GM23338 (cell line): ENCODE measurements at regions not wholly inside any gene's neighbourhood (a gene's known extent, or its start where the extent isn't known, plus 50 kb on each side); places are given as distances from the start of the nearest gene placed in this dataset.

Source experiments
- ATAC-seq: fragments of 200-7000 bp; cut with Tn5 transposase; 3 replicates; pipeline ENCODE4 v1.9.1; 2020
- DNase-seq: peaks from one replicate; pipeline ENCODE4 v3.0.0-alpha.2; 2015; ENCODE audit warnings: low spot score
- H2AFZ ChIP-seq: fragments of 200-600 bp; sonication (generic); 2 replicates; pipeline ENCODE4 v1.8.0; 2016; ENCODE audit warnings: antibody characterized with exemption, mild to moderate bottlenecking, moderate library complexity
- H3F3A ChIP-seq: fragments of 200-600 bp; sonication (generic); replicated peaks from 2 replicates; pipeline ENCODE4 v1.8.0; 2017; ENCODE audit warnings: antibody characterized with exemption, mixed run types, low read depth
- H3K27ac ChIP-seq: fragments of 200-600 bp; sonication (generic); 2 replicates; pipeline ENCODE4 v1.6.1; 2016; ENCODE audit warnings: low read depth
- H3K27me3 ChIP-seq: fragments of 200-600 bp; sonication (generic); 2 replicates; pipeline ENCODE4 v1.8.0; 2016; ENCODE audit warnings: mild to moderate bottlenecking, mixed run types, moderate library complexity; ENCODE audit not compliant: insufficient read depth
- H3K36me3 ChIP-seq: fragments of 200-600 bp; sonication (generic); 2 replicates; pipeline ENCODE4 v1.8.0; 2016; ENCODE audit warnings: mild to moderate bottlenecking; ENCODE audit not compliant: insufficient read depth
- H3K4me1 ChIP-seq: fragments of 200-600 bp; sonication (generic); 2 replicates; pipeline ENCODE4 v1.8.0; 2016; ENCODE audit warnings: mild to moderate bottlenecking, moderate library complexity; ENCODE audit not compliant: insufficient read depth
- H3K4me2 ChIP-seq: fragments of 200-600 bp; sonication (generic); 2 replicates; pipeline ENCODE4 v1.7.1; 2017; ENCODE audit warnings: mixed run types
- H3K4me3 ChIP-seq: fragments of 200-600 bp; sonication (generic); 2 replicates; pipeline ENCODE4 v1.6.1; 2016; ENCODE audit warnings: mixed run types
- H3K79me2 ChIP-seq: fragments of 200-600 bp; sonication (generic); replicated peaks from 2 replicates; pipeline ENCODE4 v1.8.0; 2017; ENCODE audit warnings: mild to moderate bottlenecking; ENCODE audit not compliant: insufficient read depth
- H3K9me2 ChIP-seq: fragments of 200-600 bp; sonication (generic); 2 replicates; pipeline ENCODE4 v1.8.0; 2017; ENCODE audit not compliant: insufficient read depth
- H4K20me1 ChIP-seq: fragments of 200-600 bp; sonication (generic); replicated peaks from 2 replicates; pipeline ENCODE4 v1.8.0; 2017; ENCODE audit warnings: mild to moderate bottlenecking; ENCODE audit not compliant: insufficient read depth
- H3K27ac Mint-ChIP-seq: 2 replicates; pipeline ENCODE4 v1.8.0; 2020; ENCODE audit warnings: inconsistent platforms, mild to moderate bottlenecking, moderate library complexity, mixed read lengths
- H3K27me3 Mint-ChIP-seq: 3 replicates; pipeline ENCODE4 v1.8.0; 2022; ENCODE audit warnings: low read depth, mild to moderate bottlenecking, moderate library complexity, mixed read lengths, inconsistent platforms; ENCODE audit not compliant: insufficient read depth, poor library complexity
- H3K36me3 Mint-ChIP-seq: 3 replicates; pipeline ENCODE4 v1.8.0; 2021; ENCODE audit warnings: low read depth, mild to moderate bottlenecking, inconsistent platforms, moderate library complexity, mixed read lengths
- H3K4me1 Mint-ChIP-seq: 3 replicates; pipeline ENCODE4 v1.8.0; 2020; ENCODE audit warnings: mild to moderate bottlenecking, inconsistent platforms, mixed read lengths
- H3K4me3 Mint-ChIP-seq: 3 replicates; pipeline ENCODE4 v1.8.0; 2021; ENCODE audit warnings: moderate library complexity, mild to moderate bottlenecking, inconsistent platforms, mixed read lengths
- H3K9me3 Mint-ChIP-seq: 3 replicates; pipeline ENCODE4 v1.8.0; 2020; ENCODE audit warnings: moderate library complexity, mild to moderate bottlenecking, inconsistent platforms, mixed read lengths
- CREB1 ChIP-seq: fragments of 250-450 bp; sonication (Bioruptor Pico); IDR thresholded peaks from 2 replicates; pipeline ENCODE4 v1.5.0; 2020; ENCODE audit warnings: low read depth, mild to moderate bottlenecking, moderate library complexity
- CTCF ChIP-seq, 2 experiments: fragments of 200-600 bp in 1 of 2; sonication (generic) in 1 of 2; conservative IDR thresholded peaks; 2 replicates each; pipeline versions ENCODE4 v1.5.1 to v1.6.1; 2016 to 2017; ENCODE audit warnings: antibody characterized with exemption in 2 of 2, low read depth in 2 of 2, mild to moderate bottlenecking in 2 of 2, moderate library complexity in 1 of 2
- ETS1 ChIP-seq: IDR thresholded peaks from 2 replicates; pipeline ENCODE4 v1.6.1; 2016; ENCODE audit warnings: antibody characterized with exemption
- JUNB ChIP-seq: IDR thresholded peaks from one replicate; pipeline ENCODE4 v1.6.1; 2016; ENCODE audit warnings: antibody characterized with exemption; ENCODE audit not compliant: unreplicated experiment
- NANOG ChIP-seq: IDR thresholded peaks from 2 replicates; pipeline ENCODE4 v1.6.1; 2016; ENCODE audit warnings: antibody characterized with exemption, borderline replicate concordance
- POLR2AphosphoS5 ChIP-seq: IDR thresholded peaks from 2 replicates; pipeline ENCODE4 v1.6.1; 2016; ENCODE audit warnings: antibody characterized with exemption, low read depth
- REST ChIP-seq: IDR thresholded peaks from one replicate; pipeline ENCODE4 v1.6.1; 2018; ENCODE audit warnings: antibody characterized with exemption; ENCODE audit not compliant: unreplicated experiment
- ZNF331 ChIP-seq: fragments of 250-450 bp; sonication (Bioruptor Pico); IDR thresholded peaks from 2 replicates; pipeline ENCODE4 v1.5.0; 2020; ENCODE audit warnings: low read depth, mild to moderate bottlenecking, moderate library complexity
- ZNF462 ChIP-seq: fragments of 250-450 bp; sonication (Bioruptor Pico); IDR thresholded peaks from 2 replicates; pipeline ENCODE4 v1.5.0; 2020; ENCODE audit warnings: mild to moderate bottlenecking, moderate library complexity

- no peak for TF ChIP-seq ZNF462 (CRISPR knock-in tag)
- TF ChIP-seq CREB1 = no peak
- no peak for TF ChIP-seq REST
These were observed 195.7 kb downstream of the GPX5 start (continued) for GRCh38 chr6:28721372-28721771.

GRCh38 chr6:28724395-28724794, 198.7 kb downstream of the GPX5 start:
- ATAC-seq (no peak), DNase-seq (no peak)
- Mint-ChIP-seq H3K27ac (no peak overlapping the region), H3K27me3 (peaks cover 38% of the 10 kb centered on the region), H3K4me3 (no peak overlapping the region), H3K36me3 (peaks cover 3% of the 10 kb centered on the region; the same call in 2 of the 3 replicates), H3K4me1 (peaks cover 18% of the 10 kb centered on the region; the same call in 2 of the 3 replicates), H3K9me3 (peaks cover 5% of the 10 kb centered on the region)
- Histone ChIP-seq H3F3A (0 out of 2 replicates have a peak, but pooled peaks cover 9% of the 10 kb centered on the region), H3K27ac (no peak overlapping the region), H3K9me2 (no peaks in the 10 kb centered on the region), H3K4me2 (no peak overlapping the region), H3K36me3 (no peaks in the 10 kb centered on the region), H3K79me2 (no peaks in the 10 kb centered on the region), H4K20me1 (no peaks in the 10 kb centered on the region), H3K4me3 (no peak overlapping the region), H3K27me3 (peaks cover 20% of the 10 kb centered on the region; the same call in 1 of the 2 replicates), H2AFZ (no peak overlapping the region), H3K4me1 (peaks cover 19% of the 10 kb centered on the region)
- no peak for TF ChIP-seq CTCF (conservative IDR thresholded peaks at IDR 0.05; ENCODE audit: low read depth in 2 of 2)
- no peak for TF ChIP-seq NANOG
- no peak for TF ChIP-seq ZNF331
- TF ChIP-seq JUNB = no peak
- TF ChIP-seq ETS1 = no peak
- TF ChIP-seq POLR2AphosphoS5 = no peak
